Activated T-cell treated with anti-CD3 and anti-CD28 coated beads for 4 hours (primary cell): ENCODE measurements at regions not wholly inside any gene's neighbourhood (a gene's known extent, or its start where the extent isn't known, plus 50 kb on each side); places are given as distances from the start of the nearest gene placed in this dataset.

Experiments used
- DNase-seq: peaks from one replicate; pipeline ENCODE4 v3.0.0-alpha.2; 2020

GRCh38 chr9:8186560-8186959 is 387.0 kb upstream of the DMAC1 start:
- DNase-seq: no peak

- DNase-seq: no peak
Measured at GRCh38 chr9:8183618-8184017, 384.0 kb upstream of the DMAC1 start.

- DNase-seq: no peak
Measured at GRCh38 chr9:8179381-8180053, 379.9 kb upstream of the DMAC1 start.

GRCh38 chr9:8172000-8172399 is 372.4 kb upstream of the DMAC1 start:
- DNase-seq: no peak

- no peak for DNase-seq
Measured at GRCh38 chr9:8168916-8169438, 369.4 kb upstream of the DMAC1 start.

GRCh38 chr9:8160787-8161186 is 361.2 kb upstream of the DMAC1 start:
- DNase-seq: no peak

- DNase-seq: no peak
Measured at GRCh38 chr9:8158574-8158973, 359.0 kb upstream of the DMAC1 start.

- no peak for DNase-seq
Measured at GRCh38 chr9:8157683-8158324, 358.2 kb upstream of the DMAC1 start.

GRCh38 chr9:8156346-8156745 is 356.8 kb upstream of the DMAC1 start:
- no peak for DNase-seq

- DNase-seq: no peak
Measured at GRCh38 chr9:8155706-8156105, 356.1 kb upstream of the DMAC1 start.

- no peak for DNase-seq
Measured at GRCh38 chr9:8143677-8144076, 344.1 kb upstream of the DMAC1 start.

GRCh38 chr9:8140557-8140956 is 341.0 kb upstream of the DMAC1 start:
- DNase-seq: no peak

- no peak for DNase-seq
Measured at GRCh38 chr9:8139756-8140155, 340.2 kb upstream of the DMAC1 start.

- no peak for DNase-seq
Measured at GRCh38 chr9:8136477-8136876, 336.9 kb upstream of the DMAC1 start.

- no peak for DNase-seq
Measured at GRCh38 chr9:8134635-8135034, 335.1 kb upstream of the DMAC1 start.

- DNase-seq: no peak
Measured at GRCh38 chr9:8133606-8134005, 334.0 kb upstream of the DMAC1 start.

- no peak for DNase-seq
Measured at GRCh38 chr9:8115570-8115969, 316.0 kb upstream of the DMAC1 start.

GRCh38 chr9:8114826-8115225 is 315.2 kb upstream of the DMAC1 start:
- no peak for DNase-seq

GRCh38 chr9:8106362-8106761 is 306.8 kb upstream of the DMAC1 start:
- DNase-seq: no peak

GRCh38 chr9:8101607-8102006 is 302.0 kb upstream of the DMAC1 start:
- DNase-seq: no peak

- no peak for DNase-seq
Measured at GRCh38 chr9:8096091-8096490, 296.5 kb upstream of the DMAC1 start.

- DNase-seq: no peak
Measured at GRCh38 chr9:8095672-8096086, 296.1 kb upstream of the DMAC1 start.

- DNase-seq: no peak
Measured at GRCh38 chr9:8088477-8088876, 288.9 kb upstream of the DMAC1 start.

- DNase-seq: no peak
Measured at GRCh38 chr9:8085986-8086385, 286.4 kb upstream of the DMAC1 start.

GRCh38 chr9:8078641-8079140 is 279.1 kb upstream of the DMAC1 start:
- DNase-seq: no peak
